Right ventricle myocardium superior (tissue), 1 donor: ENCODE measurements at regions not wholly inside any gene's neighbourhood (a gene's known extent, or its start where the extent isn't known, plus 50 kb on each side); places are given as distances from the start of the nearest gene placed in this dataset.
"Not testable (repeated sequence)": the region's sequence is repeated elsewhere in the genome, so short reads cannot be mapped to it uniquely, and the experiment has no call there.

Source experiments
- ATAC-seq: fragments of 200-7000 bp; cut with Tn5 transposase; one replicate; pipeline ENCODE4 v1.9.1; 2020; ENCODE audit warnings: mild to moderate bottlenecking; ENCODE audit not compliant: poor library complexity
- DNase-seq: peaks from one replicate; pipeline ENCODE4 v3.0.0-alpha.2; 2020
- intact Hi-C: fragments of 100-400 bp; cut with DNase I; formaldehyde crosslinking; loops from one replicate; pipeline ENCODE4 v1.11.2; 2022
- donor health status: DM: no; HTN: yes; CAD: no; lungs with severe emphysema.

- no peak for ATAC-seq
Measured at GRCh38 chr1:70720109-70720508, 309.0 kb downstream of the CTH start.

DNA sequence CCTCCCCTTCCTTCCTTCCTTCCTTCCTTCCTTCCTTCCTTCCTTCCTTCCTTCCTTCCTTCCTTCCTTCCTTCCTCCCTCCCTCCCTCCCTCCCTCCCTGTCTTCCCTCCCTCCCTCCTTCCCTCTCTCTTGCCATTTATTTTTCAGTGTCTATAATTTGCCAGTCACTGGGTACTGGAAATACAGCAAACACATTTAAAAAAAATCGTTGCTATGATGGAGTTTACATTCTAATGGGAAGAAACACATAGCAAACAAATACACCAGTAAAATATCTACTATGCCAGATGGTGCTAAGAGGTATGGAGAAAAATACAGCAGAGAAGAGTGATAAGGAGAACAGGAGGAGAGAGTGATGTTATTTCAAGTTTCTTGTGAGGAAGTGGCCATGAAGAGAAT is 309.5 kb downstream of the CTH start:
- intact Hi-C loops: no loop called here
- ATAC-seq: no peak
- no peak for DNase-seq

More at GRCh38 chr1:70720109-70720508, 309.0 kb downstream of the CTH start:
- intact Hi-C loops: no loop called here
- no peak for DNase-seq

- no peak for DNase-seq
- intact Hi-C loops: no loop called here
- no peak for ATAC-seq
Measured at GRCh38 chr1:70727886-70728489, 316.9 kb downstream of the CTH start.

GRCh38 chr1:70736518-70736917 is 311.1 kb downstream of the PTGER3 start:
- intact Hi-C loops, DNase-seq, ATAC-seq: not testable (repeated sequence)

DNA sequence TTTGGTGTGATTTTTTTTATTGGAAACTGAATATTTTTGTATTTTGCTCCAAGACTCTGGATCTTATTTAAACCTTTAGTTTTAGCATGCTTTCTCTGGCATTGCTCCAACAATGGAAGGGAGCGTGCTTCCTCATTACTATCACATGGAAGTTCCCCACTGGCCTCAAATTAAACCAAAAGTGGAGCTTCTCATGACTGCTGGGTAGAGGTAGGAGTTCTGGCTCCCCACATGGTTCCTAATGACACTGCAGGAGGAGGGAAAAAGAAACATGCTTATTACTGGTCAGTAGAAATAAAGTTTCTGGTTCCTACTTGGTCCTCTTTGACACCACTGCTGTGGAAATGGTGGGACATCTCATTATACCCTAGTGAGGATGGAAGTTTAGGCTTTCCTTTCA is 310.5 kb downstream of the PTGER3 start:
- ATAC-seq: no peak
- intact Hi-C loops: no loop called here
- DNase-seq: no peak

DNA sequence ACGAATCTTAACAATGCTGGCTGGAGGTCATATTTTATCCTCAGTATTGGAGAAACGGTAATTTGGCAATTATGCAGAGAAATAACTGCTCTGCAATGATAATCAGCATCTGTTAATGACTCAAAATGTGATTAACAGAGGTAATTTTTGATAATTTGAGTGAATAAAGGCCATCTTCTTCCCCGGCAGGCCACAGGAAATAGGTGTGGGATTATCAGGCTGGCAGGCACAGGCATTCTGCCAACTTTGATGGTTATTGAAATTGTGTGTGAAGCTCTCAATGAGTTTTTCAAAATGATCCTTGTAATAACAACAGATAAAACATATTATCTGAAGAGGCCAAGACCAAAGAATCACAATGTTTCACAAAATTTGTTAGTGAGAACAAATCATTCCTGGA is 309.0 kb downstream of the PTGER3 start:
- intact Hi-C loops: no loop called here
- DNase-seq: no peak
- no peak for ATAC-seq

DNA sequence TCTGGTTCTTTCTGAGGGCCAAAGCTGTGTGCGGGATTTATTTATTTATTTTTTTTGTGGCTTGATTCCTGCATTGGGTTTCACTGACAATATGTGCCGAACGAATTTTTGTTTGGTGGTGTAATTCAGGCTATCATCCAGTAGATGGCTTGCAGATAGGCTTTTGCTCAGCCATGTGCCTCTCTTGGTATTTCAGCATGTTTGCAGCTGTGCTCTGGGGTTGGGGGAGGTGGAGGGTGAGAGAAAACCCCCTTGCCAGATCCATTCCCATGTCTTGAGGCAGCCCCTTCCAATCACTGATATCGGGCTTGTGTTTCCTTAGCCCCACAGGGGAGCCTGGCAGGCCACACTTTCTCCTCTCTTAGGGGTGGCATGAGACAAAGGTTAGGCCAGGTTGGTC is 302.4 kb downstream of the PTGER3 start:
- intact Hi-C loops: no loop called here
- DNase-seq: no peak
- no peak for ATAC-seq

DNA sequence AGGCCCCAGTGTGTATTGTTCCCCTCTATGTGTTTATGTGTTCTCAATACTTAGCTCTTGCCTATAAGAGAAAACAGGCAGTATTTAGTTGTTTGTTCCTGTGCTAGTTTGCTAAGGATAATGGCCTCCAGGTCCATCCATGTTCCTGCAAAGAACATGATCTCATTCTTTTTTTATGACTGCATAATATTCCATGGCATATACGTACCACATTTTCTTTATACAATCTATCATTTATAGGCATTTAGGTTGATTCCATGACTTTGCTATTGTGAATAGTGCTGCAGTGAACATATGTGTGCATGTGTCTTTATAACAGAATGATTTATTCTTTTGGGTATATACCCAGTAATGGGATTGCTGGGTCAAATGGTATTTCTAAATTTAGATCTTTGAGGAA is 301.6 kb downstream of the PTGER3 start:
- ATAC-seq, DNase-seq, intact Hi-C loops: not testable (repeated sequence)

DNA sequence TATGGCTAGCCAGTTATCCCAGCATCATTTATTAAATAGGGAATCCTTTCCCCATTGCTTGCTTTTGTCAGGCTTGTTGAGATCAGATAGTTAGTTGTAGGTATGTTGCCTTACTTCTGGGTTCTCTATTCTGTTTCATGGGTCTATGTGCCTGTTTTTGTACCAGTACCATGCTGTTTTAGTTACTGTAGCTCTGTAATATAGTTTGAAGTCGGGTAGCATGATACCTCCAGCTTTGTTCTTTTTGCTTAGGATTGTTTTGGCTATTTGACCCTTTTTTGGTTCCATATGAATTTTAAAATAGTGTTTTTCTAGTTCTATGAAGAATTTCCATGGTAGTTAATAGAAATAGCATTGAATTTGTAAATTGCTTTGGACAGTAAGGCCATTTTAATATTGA is 300.5 kb downstream of the PTGER3 start:
- DNase-seq, ATAC-seq, intact Hi-C loops: not testable (repeated sequence)

DNA sequence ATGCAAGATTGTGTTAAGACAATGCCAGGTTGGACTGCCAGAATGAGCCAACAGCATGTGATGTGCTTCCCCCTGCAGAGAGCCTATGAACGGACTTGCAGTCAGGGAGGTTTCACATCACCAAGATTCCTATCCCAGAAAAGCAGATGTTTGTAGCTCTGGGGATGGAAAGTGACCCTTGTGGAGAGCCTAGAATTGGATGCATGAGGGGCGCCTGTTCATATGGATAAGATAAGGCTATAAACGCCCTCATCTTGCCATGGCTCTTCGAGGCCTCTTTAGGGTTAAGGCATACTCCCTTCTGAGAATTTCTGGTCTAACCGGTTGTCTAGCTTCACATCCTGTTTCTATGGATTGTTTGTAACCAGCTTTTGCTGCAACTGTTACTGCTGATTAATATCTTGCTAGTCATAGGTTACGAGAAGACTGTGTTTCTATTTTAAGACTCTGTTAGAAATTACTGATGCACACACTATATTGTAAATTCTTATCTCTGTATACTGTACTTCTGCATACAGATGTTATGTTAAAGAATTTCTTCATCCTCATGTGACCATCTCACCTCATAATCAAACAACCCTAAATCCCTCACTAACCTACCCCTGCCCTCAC is 295.8 kb downstream of the PTGER3 start:
- DNase-seq, intact Hi-C loops, ATAC-seq: not testable (repeated sequence)

- DNase-seq (no peak), ATAC-seq (no peak)
- intact Hi-C loops: no loop called here
Measured at GRCh38 chr1:70754701-70755100, 292.9 kb downstream of the PTGER3 start.

DNA sequence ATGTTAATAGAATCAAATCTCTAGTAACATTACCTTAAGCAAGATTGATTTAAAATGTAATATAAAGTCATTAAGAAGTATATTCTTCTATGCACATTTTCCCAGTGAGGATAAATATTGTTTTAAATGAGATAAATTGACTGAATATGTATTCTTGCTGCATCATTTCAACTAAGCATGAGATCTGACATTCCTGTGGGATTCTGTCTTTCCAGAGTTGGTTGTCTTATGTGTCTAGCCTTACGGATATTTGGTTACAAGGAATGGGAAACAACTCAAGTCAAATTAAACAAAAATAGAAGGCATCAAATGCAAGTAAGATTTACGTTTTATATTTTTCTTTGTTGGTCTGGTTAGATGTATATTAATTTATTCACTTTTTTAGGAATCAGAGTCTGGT is 287.5 kb downstream of the PTGER3 start:
- no peak for DNase-seq
- intact Hi-C loops: no loop called here
- ATAC-seq: no peak

GRCh38 chr1:70762386-70762785 is 285.2 kb downstream of the PTGER3 start:
- ATAC-seq (no peak), DNase-seq (no peak)
- intact Hi-C loops: no loop called here

GRCh38 chr1:70764747-70765146 is 282.9 kb downstream of the PTGER3 start:
- intact Hi-C loops: no loop called here
- ATAC-seq: no peak
- no peak for DNase-seq

- intact Hi-C loops: no loop called here
- ATAC-seq (no peak), DNase-seq (no peak)
Measured at GRCh38 chr1:70767377-70767776, 280.2 kb downstream of the PTGER3 start.

DNA sequence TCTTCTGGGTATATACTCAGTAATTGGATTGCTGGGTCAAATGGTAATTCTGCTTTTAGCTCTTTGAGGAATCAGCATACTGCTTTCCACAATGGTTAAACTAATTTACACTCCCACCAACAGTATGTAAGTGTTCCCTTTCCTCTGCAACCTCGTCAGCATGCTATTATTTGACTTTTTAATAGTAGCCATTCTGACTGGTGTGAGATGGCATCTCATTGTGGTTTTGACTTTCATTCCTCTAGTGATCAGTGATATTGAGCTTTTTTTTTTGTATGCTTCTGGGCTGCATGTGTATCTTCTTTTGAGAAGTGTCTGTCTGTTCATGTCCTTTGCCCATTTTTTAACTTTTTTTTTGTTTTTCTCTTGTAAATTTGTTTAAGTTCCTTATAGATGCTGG is 279.4 kb downstream of the PTGER3 start:
- ATAC-seq (no peak), DNase-seq (no peak)
- intact Hi-C loops: no loop called here

- intact Hi-C loops: no loop called here
- ATAC-seq: no peak
- no peak for DNase-seq
Measured at GRCh38 chr1:70778056-70778762, 269.4 kb downstream of the PTGER3 start.

DNA sequence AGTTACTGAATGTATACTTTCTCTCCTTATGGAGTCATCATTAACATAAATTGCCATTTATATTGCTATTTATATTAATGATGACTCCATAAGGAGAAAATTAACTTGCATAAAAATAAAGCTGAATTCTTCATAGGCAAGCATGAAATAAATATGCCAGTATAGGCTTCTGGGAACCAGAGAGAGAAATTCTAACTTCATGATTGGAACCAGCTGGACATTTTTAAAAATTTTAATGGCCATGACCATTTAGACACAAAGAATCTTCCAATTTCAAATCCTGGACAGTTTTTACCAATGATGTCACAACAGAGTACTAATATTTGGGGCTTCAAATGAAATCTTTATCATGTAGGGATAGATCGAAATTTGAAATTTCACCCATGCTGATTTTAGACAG is 268.7 kb downstream of the PTGER3 start:
- DNase-seq: no peak
- no peak for ATAC-seq
- intact Hi-C loops: no loop called here

GRCh38 chr1:70779571-70779970 is 268.0 kb downstream of the PTGER3 start:
- DNase-seq (no peak), ATAC-seq (no peak)
- intact Hi-C loops: no loop called here

DNA sequence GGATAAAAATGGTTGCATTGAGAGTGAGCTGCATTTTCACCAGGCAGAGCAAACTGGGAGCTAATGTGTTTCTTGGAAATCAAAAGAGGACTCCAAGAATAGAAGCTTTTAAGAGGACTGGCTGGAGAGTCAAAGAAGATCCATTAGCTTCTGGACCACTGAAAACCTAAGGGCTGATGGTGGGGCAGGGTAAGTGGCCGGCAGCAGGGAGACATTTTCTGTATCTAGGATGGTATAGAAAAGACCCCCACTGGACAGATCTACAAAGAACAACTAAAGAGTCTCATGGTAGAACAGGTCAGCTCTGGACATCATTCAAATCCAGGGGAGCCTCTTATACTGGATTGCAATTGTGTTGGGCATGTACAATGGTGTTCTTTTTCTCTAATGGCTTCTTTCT is 262.3 kb downstream of the PTGER3 start:
- intact Hi-C loops: no loop called here

More for the DNA sequence above, 262.3 kb downstream of the PTGER3 start:
- no peak for DNase-seq
- no peak for ATAC-seq
